ENCODE measurements at regions not wholly inside any gene's neighbourhood (a gene's known extent, or its start where the extent isn't known, plus 50 kb on each side); places are given as distances from the start of the nearest gene placed in this dataset.

- H3K27ac ChIP-seq: no peak overlapping the region
- no peak for TF ChIP-seq CTCF (IDR thresholded peaks at IDR 0.05)
- TF ChIP-seq POLR2A (IDR thresholded peaks at IDR 0.05): no peak
- no peak for TF ChIP-seq POLR2AphosphoS5 (IDR thresholded peaks at IDR 0.05; ENCODE audit: insufficient read depth in 1 of 2, low read depth in 1 of 2)
- H3K4me3 ChIP-seq: no peak overlapping the region
- H3K27me3 ChIP-seq: no peaks in the 10 kb centered on the region
- intact Hi-C loops (cut with DNase I): no loop called here
- no peaks in the 10 kb centered on the region for H3K36me3 ChIP-seq
- no peak for DNase-seq (ENCODE audit: extremely low spot score in 2 of 2)
- H3K9me3 ChIP-seq: no peaks in the 10 kb centered on the region
- peaks cover 59% of the 10 kb centered on the region for H3K4me1 ChIP-seq
Observed at GRCh38 chr17:77306790-77307478, 166.2 kb downstream of the SEC14L1 start.

GRCh38 chr17:77307479-77308198 lies 166.9 kb downstream of the SEC14L1 start:
- intact Hi-C loops (cut with DNase I): no loop called here
- no peak for DNase-seq (ENCODE audit: extremely low spot score in 2 of 2)
- TF ChIP-seq CTCF (IDR thresholded peaks at IDR 0.05) (no peak), POLR2A (IDR thresholded peaks at IDR 0.05) (no peak), POLR2AphosphoS5 (IDR thresholded peaks at IDR 0.05; ENCODE audit: insufficient read depth in 1 of 2, low read depth in 1 of 2) (no peak)
- Histone ChIP-seq H3K27me3 (no peaks in the 10 kb centered on the region), H3K27ac (peak overlapping the region; percentile 85), H3K4me1 (peaks cover 61% of the 10 kb centered on the region), H3K4me3 (no peak overlapping the region), H3K9me3 (no peaks in the 10 kb centered on the region), H3K36me3 (no peaks in the 10 kb centered on the region)

- DNase-seq (ENCODE audit: extremely low spot score in 2 of 2): no peak
Observed at GRCh38 chr17:77308861-77309726, 168.3 kb downstream of the SEC14L1 start.

GRCh38 chr17:77310336-77310735 lies 169.6 kb downstream of the SEC14L1 start:
- Histone ChIP-seq H3K4me3 (no peak overlapping the region), H3K27me3 (no peaks in the 10 kb centered on the region), H3K4me1 (peaks cover 70% of the 10 kb centered on the region), H3K9me3 (no peaks in the 10 kb centered on the region), H3K36me3 (no peaks in the 10 kb centered on the region), H3K27ac (peak overlapping the region; percentile 85)
- TF ChIP-seq POLR2AphosphoS5 (IDR thresholded peaks at IDR 0.05; ENCODE audit: insufficient read depth in 1 of 2, low read depth in 1 of 2): no peak
- no peak for TF ChIP-seq CTCF (IDR thresholded peaks at IDR 0.05)
- TF ChIP-seq POLR2A (IDR thresholded peaks at IDR 0.05): no peak
- no peak for DNase-seq (ENCODE audit: extremely low spot score in 2 of 2)
- intact Hi-C loops (cut with DNase I): no loop called here

More at GRCh38 chr17:77308861-77309726, 168.3 kb downstream of the SEC14L1 start:
- Histone ChIP-seq H3K4me1 (peaks cover 74% of the 10 kb centered on the region), H3K9me3 (no peaks in the 10 kb centered on the region), H3K27ac (peak overlapping the region; percentile 85), H3K4me3 (no peak overlapping the region), H3K36me3 (no peaks in the 10 kb centered on the region), H3K27me3 (no peaks in the 10 kb centered on the region)
- TF ChIP-seq POLR2AphosphoS5 (IDR thresholded peaks at IDR 0.05; ENCODE audit: insufficient read depth in 1 of 2, low read depth in 1 of 2): peak in 1 of 2 donors; percentile 57
- TF ChIP-seq CTCF (IDR thresholded peaks at IDR 0.05): no peak
- no peak for TF ChIP-seq POLR2A (IDR thresholded peaks at IDR 0.05)
- intact Hi-C loops (cut with DNase I): no loop called here

All from vagina (tissue), 2 donors.